ENCODE measurements at regions not wholly inside any gene's neighbourhood (a gene's known extent, or its start where the extent isn't known, plus 50 kb on each side); places are given as distances from the start of the nearest gene placed in this dataset.

DNA sequence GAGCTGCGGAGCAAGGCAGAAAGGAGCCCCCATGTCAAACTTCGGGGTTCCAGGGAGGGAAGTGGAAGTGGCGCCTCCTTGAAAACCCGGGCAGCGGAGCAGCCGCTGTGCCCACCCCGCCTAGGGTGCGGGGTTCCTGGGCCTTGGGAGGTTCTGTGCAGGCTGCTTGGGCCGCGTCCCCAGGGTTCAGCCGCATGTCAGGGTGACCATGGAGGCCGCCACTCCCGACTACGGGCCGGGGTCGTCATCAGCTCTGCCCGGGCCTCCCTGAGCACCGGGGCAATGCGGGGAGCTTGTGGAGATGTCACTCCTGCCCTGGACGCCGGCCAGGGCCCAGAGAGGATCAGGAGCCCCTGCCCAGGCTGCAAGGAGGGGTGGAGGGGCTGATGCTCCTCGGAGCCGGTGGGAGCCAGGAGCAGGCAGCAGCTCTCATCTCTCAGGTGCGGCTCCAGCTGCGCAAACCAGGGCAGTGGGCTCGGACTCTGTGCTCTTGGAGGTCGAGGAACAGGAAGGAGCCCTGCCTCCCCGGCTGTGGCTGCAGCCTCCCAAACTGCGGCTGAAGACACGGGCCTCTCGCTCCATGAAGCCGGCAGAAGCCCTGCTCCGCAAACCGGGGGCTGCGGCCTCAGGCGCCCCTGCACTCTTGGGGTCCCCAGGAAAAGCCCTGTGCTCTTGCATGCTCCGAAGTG is 1286.5 kb downstream of the TMEM121 start:
- intact Hi-C loops (cut with micrococcal nuclease) = no loop called here
- no peaks in the 10 kb centered on the region for H3K9me3 Mint-ChIP-seq
- ChIA-PET POLR2A (no interaction called here), CTCF (interaction anchor here (1.2 to 2.9 kb wide), 2 partner anchors 18 to 72 kb away, joined by 3 to 26 read pairs; no protein-coding TSS in a partner anchor)
- no peak for DNase-seq
- no peak overlapping the region for H3K27ac Mint-ChIP-seq
- H3K4me1 Mint-ChIP-seq (ENCODE audit: low read depth) = peaks cover 10% of the 10 kb centered on the region
- H3K27me3 Mint-ChIP-seq = peaks cover 2% of the 10 kb centered on the region
- H3K4me3 Mint-ChIP-seq = no peak overlapping the region
- H3K36me3 Mint-ChIP-seq = no peaks in the 10 kb centered on the region

DNA sequence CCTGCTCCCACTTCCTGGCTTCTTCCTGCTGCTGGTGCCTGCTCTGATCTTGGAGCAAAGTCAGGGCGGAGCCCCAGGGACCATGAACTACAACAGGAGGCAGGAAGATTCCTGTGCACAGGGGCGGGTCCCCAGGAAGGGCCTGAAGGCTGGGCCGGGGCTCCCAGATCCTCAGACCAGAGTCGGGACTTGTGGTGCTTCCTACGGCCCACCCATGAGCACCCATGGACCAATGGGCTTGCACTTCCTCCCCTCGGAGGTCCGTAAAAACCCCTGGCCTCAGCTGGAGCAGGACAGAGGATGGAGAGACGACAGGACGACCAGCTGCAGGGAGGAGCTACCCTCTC is 1287.1 kb downstream of the TMEM121 start:
- H3K9me3 Mint-ChIP-seq = no peaks in the 10 kb centered on the region
- H3K4me3 Mint-ChIP-seq = no peak overlapping the region
- no peak for DNase-seq
- peaks cover 10% of the 10 kb centered on the region for H3K4me1 Mint-ChIP-seq (ENCODE audit: low read depth)
- H3K36me3 Mint-ChIP-seq = no peaks in the 10 kb centered on the region
- CTCF ChIA-PET = interaction anchor here (1.2 to 2.9 kb wide), 2 partner anchors 18 to 73 kb away, joined by 3 to 26 read pairs; no protein-coding TSS in a partner anchor
- POLR2A ChIA-PET = no interaction called here
- intact Hi-C loops (cut with micrococcal nuclease) = no loop called here
- no peak overlapping the region for H3K27ac Mint-ChIP-seq
- peaks cover 2% of the 10 kb centered on the region for H3K27me3 Mint-ChIP-seq

DNA sequence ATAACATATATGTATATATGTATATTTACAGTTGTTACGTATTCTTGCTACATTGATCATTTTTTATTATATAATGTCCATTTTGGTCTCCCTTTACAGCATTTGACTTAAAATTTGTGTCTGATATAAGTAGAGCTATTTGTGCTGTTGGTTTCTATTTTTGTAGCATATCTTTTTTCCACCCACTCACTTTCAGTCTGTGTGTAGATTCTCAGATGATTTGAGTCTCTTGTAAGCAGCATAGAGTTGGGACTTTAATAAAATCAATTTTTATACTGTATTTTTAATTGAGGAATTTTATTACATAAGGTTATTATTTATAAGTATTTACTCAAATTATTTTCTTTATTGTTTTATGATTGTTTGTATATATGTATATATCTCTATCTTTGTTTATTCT is 1293.7 kb downstream of the TMEM121 start:
- Mint-ChIP-seq H3K9me3 (no peaks in the 10 kb centered on the region), H3K4me1 (ENCODE audit: low read depth) (peaks cover 4% of the 10 kb centered on the region), H3K36me3 (no peaks in the 10 kb centered on the region), H3K27ac (no peak overlapping the region), H3K4me3 (no peak overlapping the region), H3K27me3 (peaks cover 19% of the 10 kb centered on the region)
- intact Hi-C loops (cut with micrococcal nuclease) = no loop called here
- no peak for DNase-seq
- POLR2A ChIA-PET = no interaction called here
- CTCF ChIA-PET = interaction anchor here (3.5 to 3.7 kb wide), 2 partner anchors 11 to 53 kb away, joined by 14 to 79 read pairs; no protein-coding TSS in a partner anchor

DNA sequence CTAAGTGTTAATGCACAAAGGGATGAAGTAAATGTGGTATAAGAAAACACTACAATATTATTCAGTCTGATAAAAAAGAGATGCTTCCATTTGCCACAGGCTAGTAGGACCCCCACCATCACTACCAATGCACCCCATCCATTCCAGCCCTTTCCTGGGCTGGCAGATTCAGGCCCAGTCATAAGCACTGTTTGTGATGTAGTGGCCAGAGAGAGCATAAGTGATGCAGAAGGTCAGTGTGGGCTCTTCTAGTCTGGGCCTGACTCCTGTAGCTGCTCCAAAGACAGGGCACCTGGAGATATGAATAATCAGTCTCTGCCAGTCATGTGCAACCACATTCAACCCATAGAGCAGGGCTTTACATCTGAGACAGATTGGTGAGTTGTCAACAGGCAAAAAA is 1294.7 kb downstream of the TMEM121 start:
- no peak for DNase-seq
- Mint-ChIP-seq H3K27me3 (peaks cover 22% of the 10 kb centered on the region), H3K9me3 (no peaks in the 10 kb centered on the region), H3K4me3 (no peak overlapping the region), H3K27ac (no peak overlapping the region), H3K4me1 (ENCODE audit: low read depth) (peaks cover 4% of the 10 kb centered on the region), H3K36me3 (no peaks in the 10 kb centered on the region)
- intact Hi-C loops (cut with micrococcal nuclease) = no loop called here
- ChIA-PET CTCF (interaction anchor here (0.6 to 3.7 kb wide), 6 partner anchors 10 to 258 kb away, joined by 3 to 79 read pairs (median 6); no protein-coding TSS in a partner anchor), POLR2A (no interaction called here)

DNA sequence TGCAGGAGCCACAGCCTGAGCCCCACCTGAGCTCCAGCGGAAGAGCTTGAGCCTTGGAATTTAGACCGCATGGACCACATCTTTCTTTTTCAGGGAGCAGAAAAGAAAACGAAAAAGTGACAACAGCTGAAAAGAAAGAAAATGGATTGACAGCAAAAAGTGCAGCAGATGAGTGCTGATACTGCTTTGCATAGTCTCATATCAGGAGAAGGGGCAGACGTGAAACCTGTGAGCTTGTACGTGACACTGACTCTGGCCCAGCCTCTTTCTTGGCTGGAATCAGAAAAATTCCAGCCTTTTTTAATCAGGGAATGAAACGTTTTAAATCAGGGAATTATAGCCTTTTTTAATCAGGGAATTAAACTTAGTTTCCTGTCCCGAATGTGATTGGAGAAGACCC is 1296.5 kb downstream of the TMEM121 start:
- H3K27me3 Mint-ChIP-seq = peaks cover 22% of the 10 kb centered on the region
- H3K36me3 Mint-ChIP-seq = no peaks in the 10 kb centered on the region
- no peak overlapping the region for H3K27ac Mint-ChIP-seq
- peaks cover 4% of the 10 kb centered on the region for H3K4me1 Mint-ChIP-seq (ENCODE audit: low read depth)
- intact Hi-C loops (cut with micrococcal nuclease) = no loop called here
- ChIA-PET CTCF (interaction anchor here (1.2 to 3.7 kb wide), 4 partner anchors 8 to 147 kb away, joined by 3 to 79 read pairs (median 8); no protein-coding TSS in a partner anchor), POLR2A (no interaction called here)
- no peak for DNase-seq
- no peak overlapping the region for H3K4me3 Mint-ChIP-seq
- no peaks in the 10 kb centered on the region for H3K9me3 Mint-ChIP-seq

DNA sequence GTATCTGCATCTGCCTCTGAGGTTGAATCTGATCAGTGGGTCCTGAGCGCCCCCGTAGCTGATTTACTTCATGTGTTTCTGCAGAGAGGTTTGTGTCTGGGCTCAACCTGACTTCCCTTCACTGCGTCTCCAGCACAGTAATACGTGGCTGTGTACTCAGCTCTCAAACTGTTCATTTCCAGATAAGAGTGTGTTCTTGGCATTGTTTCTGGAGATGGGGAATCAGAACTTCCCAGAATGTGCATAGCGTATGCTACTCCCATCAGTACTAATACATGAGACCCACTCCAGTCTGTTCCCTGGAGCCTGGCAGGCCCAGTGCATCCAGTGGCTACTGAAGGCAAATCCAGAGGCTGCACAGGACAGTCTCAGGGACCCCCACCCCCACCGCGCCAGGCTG is 1297.2 kb downstream of the TMEM121 start:
- POLR2A ChIA-PET = no interaction called here
- Mint-ChIP-seq H3K27me3 (peaks cover 22% of the 10 kb centered on the region), H3K4me3 (no peak overlapping the region), H3K4me1 (ENCODE audit: low read depth) (peaks cover 4% of the 10 kb centered on the region), H3K36me3 (no peaks in the 10 kb centered on the region), H3K9me3 (no peaks in the 10 kb centered on the region), H3K27ac (no peak overlapping the region)
- DNase-seq = no peak
- CTCF ChIA-PET = interaction anchor here (3.5 kb wide), 1 partner anchor 49 kb away, joined by 14 read pairs; no protein-coding TSS in a partner anchor
- intact Hi-C loops (cut with micrococcal nuclease) = no loop called here

DNA sequence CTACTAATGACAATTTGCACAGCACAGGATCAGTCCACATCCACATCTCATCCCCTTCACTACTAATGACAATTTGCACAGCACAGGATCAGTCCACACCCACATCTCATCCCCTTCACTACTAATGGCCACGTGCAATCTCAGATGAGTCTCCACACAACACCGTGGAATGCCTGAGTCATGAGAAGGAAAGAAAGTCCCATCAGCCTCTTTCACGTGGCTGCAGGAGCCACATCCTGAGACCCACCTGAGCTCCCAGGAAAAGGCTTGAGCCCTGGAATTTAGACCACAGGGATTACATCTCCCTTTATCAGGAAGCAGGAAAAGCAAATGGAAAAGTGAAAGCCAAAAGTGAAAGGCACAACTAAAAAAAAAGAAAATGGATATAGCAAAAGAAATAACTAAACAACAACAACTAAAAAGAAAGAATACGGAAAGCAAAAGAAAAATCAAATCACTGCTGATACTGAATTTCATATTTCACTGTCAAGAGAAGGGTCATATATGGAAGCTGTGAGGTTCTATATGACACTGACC is 1300.5 kb downstream of the TMEM121 start:
- intact Hi-C loops (cut with micrococcal nuclease) = no loop called here
- H3K9me3 Mint-ChIP-seq = peaks cover 7% of the 10 kb centered on the region
- H3K36me3 Mint-ChIP-seq = no peaks in the 10 kb centered on the region
- ChIA-PET POLR2A (no interaction called here), CTCF (interaction anchor here (2.4 kb wide), 1 partner anchor 36 kb away, joined by 10 read pairs; no protein-coding TSS in a partner anchor)
- H3K27me3 Mint-ChIP-seq = peaks cover 15% of the 10 kb centered on the region
- no peak for DNase-seq
- no peak overlapping the region for H3K27ac Mint-ChIP-seq
- H3K4me3 Mint-ChIP-seq = no peak overlapping the region
- no peaks in the 10 kb centered on the region for H3K4me1 Mint-ChIP-seq (ENCODE audit: low read depth)

DNA sequence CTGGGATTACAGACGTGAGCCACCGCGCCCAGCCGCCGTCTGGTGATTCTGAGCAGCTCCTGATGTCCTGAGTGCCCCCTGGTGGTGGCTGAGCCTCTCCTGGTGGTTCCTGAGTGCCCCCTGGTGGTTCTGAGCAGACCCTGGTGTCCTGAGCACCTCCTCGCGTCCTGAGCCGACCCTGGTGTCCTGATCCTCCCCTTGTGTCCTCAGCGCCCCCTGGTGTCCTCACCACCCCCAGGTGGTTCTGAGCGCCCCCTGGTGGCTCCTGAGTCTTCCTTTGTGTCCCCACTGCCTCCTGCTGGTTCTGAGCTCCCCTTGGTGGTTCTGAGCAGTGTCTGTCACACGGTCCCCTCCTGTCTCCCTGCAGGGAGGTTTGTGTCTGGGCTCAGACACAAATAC is 1304.9 kb downstream of the TMEM121 start:
- Mint-ChIP-seq H3K9me3 (peaks cover 7% of the 10 kb centered on the region), H3K4me1 (ENCODE audit: low read depth) (no peaks in the 10 kb centered on the region), H3K4me3 (no peak overlapping the region), H3K27ac (no peak overlapping the region), H3K27me3 (peaks cover 6% of the 10 kb centered on the region), H3K36me3 (no peaks in the 10 kb centered on the region)
- intact Hi-C loops (cut with micrococcal nuclease) = no loop called here
- DNase-seq = peak; percentile 82
- POLR2A ChIA-PET = no interaction called here
- CTCF ChIA-PET = interaction anchor here (0.6 to 3.4 kb wide), 36 partner anchors 10 to 301 kb away, joined by 3 to 106 read pairs (median 6); no protein-coding TSS in a partner anchor

DNA sequence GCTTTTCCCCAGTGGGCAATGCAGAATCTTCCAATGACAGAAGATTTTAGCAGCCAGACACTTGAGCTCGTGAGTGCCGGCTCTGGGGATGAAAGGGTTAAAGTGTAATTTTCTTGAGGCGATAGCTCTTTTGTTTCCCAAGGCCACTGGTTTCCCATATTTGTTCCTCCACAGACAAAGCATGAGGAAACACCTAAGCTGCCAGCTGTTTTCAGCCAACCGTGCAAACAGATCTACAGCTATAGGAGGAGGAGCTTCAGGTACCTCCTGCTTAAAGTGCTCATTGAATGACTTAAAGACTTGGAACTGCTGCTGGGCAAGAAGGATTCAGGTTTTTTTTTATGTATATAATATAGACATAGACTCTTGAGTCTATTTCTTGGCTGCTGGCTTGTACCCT is 1311.5 kb downstream of the TMEM121 start:
- ChIA-PET POLR2A (no interaction called here), CTCF (interaction anchor here (1.2 to 6.1 kb wide), 3 partner anchors 9 to 48 kb away, joined by 3 to 48 read pairs (median 6); no protein-coding TSS in a partner anchor)
- no peaks in the 10 kb centered on the region for H3K9me3 Mint-ChIP-seq
- peaks cover 6% of the 10 kb centered on the region for H3K27me3 Mint-ChIP-seq
- H3K36me3 Mint-ChIP-seq = no peaks in the 10 kb centered on the region
- H3K4me1 Mint-ChIP-seq (ENCODE audit: low read depth) = no peaks in the 10 kb centered on the region
- intact Hi-C loops (cut with micrococcal nuclease) = no loop called here
- DNase-seq = no peak
- H3K4me3 Mint-ChIP-seq = no peak overlapping the region
- no peak overlapping the region for H3K27ac Mint-ChIP-seq

DNA sequence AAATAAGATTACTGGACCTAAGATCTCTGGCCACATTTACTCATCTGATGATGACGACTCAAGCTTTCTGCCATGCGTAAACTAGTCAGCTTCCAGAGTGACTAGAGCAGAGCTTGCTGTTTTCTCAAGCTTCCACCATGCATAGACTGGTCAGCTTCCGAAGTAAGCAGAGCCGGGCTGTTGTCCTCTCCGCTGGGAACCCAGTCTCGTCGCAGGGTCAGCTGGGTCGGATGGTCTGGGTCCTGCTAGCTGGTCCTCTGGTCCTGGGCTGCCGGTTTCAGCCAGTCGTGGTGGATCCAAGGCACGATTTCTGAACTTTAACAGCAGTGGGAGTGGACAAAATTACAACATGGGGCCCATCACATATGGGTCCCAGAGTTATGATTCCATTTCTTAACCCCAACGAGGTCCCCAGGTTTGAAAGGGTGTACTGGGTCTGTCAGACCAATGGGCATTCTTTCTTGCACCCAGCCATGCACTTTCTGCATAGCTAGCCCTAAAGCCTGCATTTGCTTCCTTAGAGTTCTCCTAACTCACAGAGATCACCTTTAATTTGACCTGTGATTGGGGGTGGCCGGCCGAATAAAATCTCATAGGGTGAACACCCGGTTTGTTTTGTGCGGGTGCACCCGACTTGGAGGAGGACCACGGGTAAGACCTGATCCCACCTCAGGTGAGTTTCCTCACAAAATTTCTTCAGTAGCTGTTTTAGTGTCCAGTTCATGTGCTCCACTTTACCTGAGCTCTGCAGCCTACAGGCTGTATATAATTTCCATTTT is 1312.8 kb downstream of the TMEM121 start:
- CTCF ChIA-PET = interaction anchor here (0.6 to 6.3 kb wide), 6 partner anchors 8 to 147 kb away, joined by 3 to 106 read pairs (median 6); no protein-coding TSS in a partner anchor
- intact Hi-C loops (cut with micrococcal nuclease) = no loop called here

DNA sequence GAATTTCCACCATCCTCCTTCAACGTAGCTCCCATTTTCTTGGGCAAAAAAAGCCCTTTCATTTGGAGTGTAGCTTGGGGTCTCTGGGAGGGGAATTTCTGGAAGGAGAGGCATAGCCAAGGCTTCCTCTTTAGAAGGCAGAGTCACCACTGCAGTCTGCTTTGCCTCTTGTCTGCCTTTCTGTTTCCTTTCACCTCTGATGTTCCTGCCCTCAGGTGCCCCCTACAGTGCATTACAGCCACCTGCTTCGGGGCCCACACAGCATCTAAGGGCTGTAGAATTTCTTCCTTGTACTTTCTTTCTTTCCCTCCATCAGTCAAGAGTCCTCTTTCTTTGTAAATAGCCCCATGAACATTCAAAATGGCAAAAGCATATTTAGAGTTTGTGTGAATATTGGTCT is 1313.9 kb downstream of the TMEM121 start:
- Mint-ChIP-seq H3K27ac (no peak overlapping the region), H3K4me1 (ENCODE audit: low read depth) (peaks cover 12% of the 10 kb centered on the region), H3K9me3 (no peaks in the 10 kb centered on the region), H3K36me3 (no peaks in the 10 kb centered on the region), H3K27me3 (peaks cover 4% of the 10 kb centered on the region), H3K4me3 (no peak overlapping the region)
- intact Hi-C loops (cut with micrococcal nuclease) = no loop called here
- ChIA-PET CTCF (interaction anchor here (0.6 to 6.3 kb wide), 4 partner anchors 9 to 276 kb away, joined by 3 to 106 read pairs (median 26); no protein-coding TSS in a partner anchor), POLR2A (no interaction called here)
- DNase-seq = peak; percentile 21

More for the DNA sequence above, 1312.8 kb downstream of the TMEM121 start:
- H3K4me1 Mint-ChIP-seq (ENCODE audit: low read depth) = peaks cover 10% of the 10 kb centered on the region
- H3K36me3 Mint-ChIP-seq = no peaks in the 10 kb centered on the region
- POLR2A ChIA-PET = no interaction called here
- no peaks in the 10 kb centered on the region for H3K9me3 Mint-ChIP-seq
- no peak overlapping the region for H3K4me3 Mint-ChIP-seq
- no peak overlapping the region for H3K27ac Mint-ChIP-seq
- peaks cover 6% of the 10 kb centered on the region for H3K27me3 Mint-ChIP-seq
- DNase-seq = no peak

DNA sequence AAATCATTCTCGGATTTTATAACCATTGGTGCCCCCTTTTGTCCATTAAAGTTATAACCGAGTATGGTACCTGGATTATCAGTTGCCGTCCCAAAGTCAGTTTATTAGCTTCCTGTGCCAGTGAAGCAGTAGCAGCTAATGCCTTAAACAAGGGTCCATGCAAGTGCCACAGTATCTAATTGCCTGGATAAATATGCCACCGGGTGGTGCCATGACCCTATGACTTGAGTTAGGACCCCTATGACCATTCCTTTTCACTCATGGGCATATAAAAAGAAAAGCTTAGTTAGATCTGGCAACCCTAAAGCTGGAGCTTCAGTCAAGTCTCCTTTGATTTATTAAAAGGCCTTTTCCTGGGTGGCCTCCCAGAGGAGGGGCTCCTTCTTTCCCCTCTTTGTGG is 1314.6 kb downstream of the TMEM121 start:
- intact Hi-C loops (cut with micrococcal nuclease) = no loop called here
- CTCF ChIA-PET = interaction anchor here (0.6 to 6.3 kb wide), 6 partner anchors 9 to 277 kb away, joined by 3 to 106 read pairs (median 3); no protein-coding TSS in a partner anchor
- Mint-ChIP-seq H3K4me1 (ENCODE audit: low read depth) (peaks cover 20% of the 10 kb centered on the region), H3K27ac (no peak overlapping the region), H3K36me3 (no peaks in the 10 kb centered on the region), H3K27me3 (peaks cover under 1% of the 10 kb centered on the region), H3K4me3 (no peak overlapping the region), H3K9me3 (no peaks in the 10 kb centered on the region)
- no peak for DNase-seq
- POLR2A ChIA-PET = no interaction called here

All from activated CD4-positive, alpha-beta memory T cell treated with anti-CD3 and anti-CD28 coated beads for 36 hours (primary cell).